ENCODE measurements at regions not wholly inside any gene's neighbourhood (a gene's known extent, or its start where the extent isn't known, plus 50 kb on each side); places are given as distances from the start of the nearest gene placed in this dataset.

GRCh38 chr10:34911661-34912205, 96.6 kb upstream of the PARD3 start:
- TF ChIP-seq POLR2A (IDR thresholded peaks at IDR 0.05; ENCODE audit: low read depth, low read length) (no peak), TAF1 (IDR thresholded peaks at IDR 0.05; ENCODE audit: borderline replicate concordance, low read depth, low read length) (no peak)
